SK-N-SH (cell line): ENCODE measurements at regions not wholly inside any gene's neighbourhood (a gene's known extent, or its start where the extent isn't known, plus 50 kb on each side); places are given as distances from the start of the nearest gene placed in this dataset.

Source experiments
- CTCF ChIA-PET: fragments of 300-600, 350-600 bp; formaldehyde crosslinking; extraction: SDS; loops from one replicate; lab custom pipeline; 2021; lab: Yijun Ruan, JAX
- POLR2A ChIA-PET: fragments of 350-600 bp; sonication (Branson Sonifier 250); formaldehyde crosslinking; extraction: SDS; loops from one replicate; lab custom pipeline; 2020; ENCODE audit warnings: antibody characterized with exemption, inconsistent platforms; lab: Yijun Ruan, JAX
- DNase-seq: peaks from one replicate; pipeline ENCODE4 v3.0.0; 2012
- H2AFZ ChIP-seq: fragments of 200-600 bp; sonication (generic); 2 replicates; pipeline ENCODE4 v1.8.1; 2016; ENCODE audit warnings: antibody characterized with exemption, mild to moderate bottlenecking, low read depth
- H3F3A ChIP-seq: fragments of 200-600 bp; sonication (generic); replicated peaks from 2 replicates; pipeline ENCODE3; 2016; ENCODE audit warnings: antibody characterized with exemption, mild to moderate bottlenecking; ENCODE audit not compliant: insufficient read depth
- H3K27ac ChIP-seq, 2 experiments: fragments of 200-500 bp in 1 of 2; fragments of 200-600 bp in 1 of 2; sonication (Bioruptor generic) in 1 of 2; sonication (generic), shearing (Covaris generic) in 1 of 2; 2 replicates each; pipeline versions ENCODE4 v1.5.1 to v1.6.1; 2014 to 2016; ENCODE audit warnings: low read depth in 2 of 2, inconsistent platforms in 1 of 2, low read length in 1 of 2, mild to moderate bottlenecking in 1 of 2, mixed read lengths in 1 of 2
- H3K27me3 ChIP-seq: fragments of 200-600 bp; sonication (generic), shearing (Covaris generic); 2 replicates; pipeline ENCODE4 v1.6.1; 2016; ENCODE audit warnings: mixed run types; ENCODE audit not compliant: insufficient read depth
- H3K36me3 ChIP-seq, 2 experiments: fragments of 200-500 bp in 1 of 2; fragments of 200-600 bp in 1 of 2; sonication (Bioruptor generic) in 1 of 2; sonication (generic) in 1 of 2; replicated peaks in 1 of 2; 2 replicates each; pipeline versions ENCODE3 to v1.5.1; 2014 to 2016; ENCODE audit warnings: low read length in 1 of 2, mild to moderate bottlenecking in 1 of 2; ENCODE audit not compliant: insufficient read depth in 2 of 2, control insufficient read depth in 1 of 2
- H3K4me1 ChIP-seq, 2 experiments: fragments of 200-500 bp in 1 of 2; fragments of 200-600 bp in 1 of 2; sonication (Bioruptor generic) in 1 of 2; sonication (generic), shearing (Covaris generic) in 1 of 2; 2 replicates each; pipeline versions ENCODE4 v1.5.1 to v1.6.1; 2014 to 2016; ENCODE audit warnings: low read depth in 1 of 2, low read length in 1 of 2, mixed run types in 1 of 2; ENCODE audit not compliant: insufficient read depth in 2 of 2, control insufficient read depth in 1 of 2
- H3K4me2 ChIP-seq: fragments of 200-600 bp; sonication (generic), shearing (Covaris generic); 2 replicates; pipeline ENCODE4 v1.6.1; 2017; ENCODE audit warnings: mixed run types
- H3K4me3 ChIP-seq, 2 experiments: fragments of 200-500 bp in 1 of 2; fragments of 200-600 bp in 1 of 2; sonication (Bioruptor generic) in 1 of 2; sonication (generic), shearing (Covaris generic) in 1 of 2; 2 replicates each; pipeline versions ENCODE4 v1.5.1 to v1.8.1; 2014 to 2016; ENCODE audit warnings: low read depth in 2 of 2, inconsistent platforms in 1 of 2, low read length in 1 of 2, mild to moderate bottlenecking in 1 of 2, mixed read lengths in 1 of 2, moderate library complexity in 1 of 2
- H3K79me2 ChIP-seq: fragments of 200-600 bp; sonication (generic); 2 replicates; pipeline ENCODE4 v1.8.1; 2017; ENCODE audit warnings: mild to moderate bottlenecking; ENCODE audit not compliant: insufficient read depth
- H3K9ac ChIP-seq: fragments of 200-600 bp; sonication (generic); 2 replicates; pipeline ENCODE4 v1.6.1; 2017; ENCODE audit warnings: mixed run types
- H3K9me2 ChIP-seq: fragments of 200-600 bp; sonication (generic); 2 replicates; pipeline ENCODE4 v1.6.1; 2017; ENCODE audit warnings: mixed run types
- H3K9me3 ChIP-seq: fragments of 200-600 bp; sonication (generic); 2 replicates; pipeline ENCODE4 v1.6.1; 2017; ENCODE audit warnings: mixed run types, mild to moderate bottlenecking, moderate library complexity
- H4K20me1 ChIP-seq: fragments of 200-600 bp; sonication (generic); 2 replicates; pipeline ENCODE4 v1.6.1; 2017; ENCODE audit warnings: mild to moderate bottlenecking, mixed run types; ENCODE audit not compliant: insufficient read depth
- FOSL2 ChIP-seq: IDR thresholded peaks from 2 replicates; pipeline ENCODE4 v1.4.0; 2012; ENCODE audit warnings: low read depth, mild to moderate bottlenecking, moderate library complexity, borderline replicate concordance
- GABPA ChIP-seq: IDR thresholded peaks from 2 replicates; pipeline ENCODE4 v1.4.0; 2012; ENCODE audit warnings: low read depth, mild to moderate bottlenecking
- MEF2A ChIP-seq: IDR thresholded peaks from 2 replicates; pipeline ENCODE4 v1.4.0; 2012; ENCODE audit warnings: low read depth, borderline replicate concordance
- NFIC ChIP-seq: IDR thresholded peaks from 2 replicates; pipeline ENCODE4 v1.4.0; 2012; ENCODE audit warnings: borderline replicate concordance
- RFX5 ChIP-seq: IDR thresholded peaks from 2 replicates; pipeline ENCODE4 v1.6.1; 2012; ENCODE audit warnings: mild to moderate bottlenecking, improper control_type of control experiment, low read length
- SIN3A ChIP-seq: IDR thresholded peaks from 2 replicates; pipeline ENCODE4 v1.6.1; 2012; ENCODE audit warnings: low read depth, mild to moderate bottlenecking, low read length, moderate library complexity, borderline replicate concordance
- SMC3 ChIP-seq: IDR thresholded peaks from 2 replicates; pipeline ENCODE4 v1.6.1; 2012; ENCODE audit warnings: low read depth, low read length, improper control_type of control experiment
- TCF12 ChIP-seq: IDR thresholded peaks from 2 replicates; pipeline ENCODE4 v1.4.0; 2012
- WGBS: methylation state at CpG from one replicate; pipeline ENCODE4 v1.1.6; 2017; ENCODE audit warnings: low lambda C conversion rate; 5-methylcytosine and 5-hydroxymethylcytosine counted together
- TF ChIP-seq, protein P1 (sequence below): fragments of 200-600 bp; sonication (generic); IDR thresholded peaks from 2 replicates; pipeline ENCODE4 v1.6.1; 2017; ENCODE audit warnings: antibody characterized with exemption, mild to moderate bottlenecking, moderate library complexity
- TF ChIP-seq, protein P2 (sequence below): fragments of 150-350 bp; IDR thresholded peaks from 2 replicates; pipeline ENCODE4 v1.6.1; 2016; ENCODE audit warnings: mild to moderate bottlenecking, low read depth, low read length
- TF ChIP-seq, protein P3 (sequence below): IDR thresholded peaks from 2 replicates; pipeline ENCODE4 v1.6.1; 2012; ENCODE audit warnings: mild to moderate bottlenecking, low read depth, low read length, moderate library complexity
- TF ChIP-seq, protein P4 (sequence below): IDR thresholded peaks from 2 replicates; pipeline ENCODE4 v1.4.0; 2012; ENCODE audit warnings: low read depth

DNA sequence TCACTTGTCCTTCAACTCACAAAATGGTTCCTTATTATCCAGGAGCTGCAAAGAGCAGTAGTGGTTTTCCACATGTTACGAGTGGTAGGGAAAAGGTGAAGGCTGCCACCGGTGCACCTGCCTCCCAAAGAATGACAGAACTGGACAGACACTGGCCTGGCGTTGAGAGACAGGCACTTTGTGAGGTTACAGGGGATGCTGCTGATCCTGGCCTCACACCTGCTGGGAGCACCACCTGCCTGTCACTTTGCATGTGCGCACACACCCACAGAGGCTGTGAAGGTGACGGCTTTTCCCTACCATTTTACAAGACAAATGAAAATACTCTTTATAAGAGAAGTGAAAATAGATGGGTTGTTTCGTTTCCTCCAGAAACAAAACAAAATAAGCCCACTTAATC, 175.3 kb upstream of the B3GAT1 start:
- no peak overlapping the region for H2AFZ ChIP-seq
- TF ChIP-seq SIN3A, result no peak
- TF ChIP-seq TCF12, result no peak
- TF ChIP-seq FOSL2, result no peak
- TF ChIP-seq RFX5, result no peak
- no peak for TF ChIP-seq GABPA
- no peak for TF ChIP-seq SMC3
- TF ChIP-seq, protein P1, sequence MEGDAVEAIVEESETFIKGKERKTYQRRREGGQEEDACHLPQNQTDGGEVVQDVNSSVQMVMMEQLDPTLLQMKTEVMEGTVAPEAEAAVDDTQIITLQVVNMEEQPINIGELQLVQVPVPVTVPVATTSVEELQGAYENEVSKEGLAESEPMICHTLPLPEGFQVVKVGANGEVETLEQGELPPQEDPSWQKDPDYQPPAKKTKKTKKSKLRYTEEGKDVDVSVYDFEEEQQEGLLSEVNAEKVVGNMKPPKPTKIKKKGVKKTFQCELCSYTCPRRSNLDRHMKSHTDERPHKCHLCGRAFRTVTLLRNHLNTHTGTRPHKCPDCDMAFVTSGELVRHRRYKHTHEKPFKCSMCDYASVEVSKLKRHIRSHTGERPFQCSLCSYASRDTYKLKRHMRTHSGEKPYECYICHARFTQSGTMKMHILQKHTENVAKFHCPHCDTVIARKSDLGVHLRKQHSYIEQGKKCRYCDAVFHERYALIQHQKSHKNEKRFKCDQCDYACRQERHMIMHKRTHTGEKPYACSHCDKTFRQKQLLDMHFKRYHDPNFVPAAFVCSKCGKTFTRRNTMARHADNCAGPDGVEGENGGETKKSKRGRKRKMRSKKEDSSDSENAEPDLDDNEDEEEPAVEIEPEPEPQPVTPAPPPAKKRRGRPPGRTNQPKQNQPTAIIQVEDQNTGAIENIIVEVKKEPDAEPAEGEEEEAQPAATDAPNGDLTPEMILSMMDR, result no peak
- TF ChIP-seq, protein P2, sequence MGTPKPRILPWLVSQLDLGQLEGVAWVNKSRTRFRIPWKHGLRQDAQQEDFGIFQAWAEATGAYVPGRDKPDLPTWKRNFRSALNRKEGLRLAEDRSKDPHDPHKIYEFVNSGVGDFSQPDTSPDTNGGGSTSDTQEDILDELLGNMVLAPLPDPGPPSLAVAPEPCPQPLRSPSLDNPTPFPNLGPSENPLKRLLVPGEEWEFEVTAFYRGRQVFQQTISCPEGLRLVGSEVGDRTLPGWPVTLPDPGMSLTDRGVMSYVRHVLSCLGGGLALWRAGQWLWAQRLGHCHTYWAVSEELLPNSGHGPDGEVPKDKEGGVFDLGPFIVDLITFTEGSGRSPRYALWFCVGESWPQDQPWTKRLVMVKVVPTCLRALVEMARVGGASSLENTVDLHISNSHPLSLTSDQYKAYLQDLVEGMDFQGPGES, result no peak
- H3K4me1 ChIP-seq, result peaks cover 0 to 12% of the 10 kb centered on the region in 2 experiments; a peak in 1 of 4 replicates
- H3F3A ChIP-seq, result no peaks in the 10 kb centered on the region
- no peaks in the 10 kb centered on the region for H3K36me3 ChIP-seq
- no peaks in the 10 kb centered on the region for H3K27me3 ChIP-seq
- no peaks in the 10 kb centered on the region for H3K9me3 ChIP-seq
- H3K9ac ChIP-seq, result no peak overlapping the region
- H3K4me3 ChIP-seq, result no peak overlapping the region
- no peak overlapping the region for H3K4me2 ChIP-seq
- POLR2A ChIA-PET, result no interaction called here
- no peaks in the 10 kb centered on the region for H3K79me2 ChIP-seq
- H3K27ac ChIP-seq, result no peak overlapping the region
- no peak for DNase-seq
- H3K9me2 ChIP-seq, result no peaks in the 10 kb centered on the region
- WGBS, result 31% methylated on average over 6 of the region's 6 CpGs
- H4K20me1 ChIP-seq, result no peaks in the 10 kb centered on the region
- CTCF ChIA-PET, result interaction anchor here (0.9 kb wide), 1 partner anchor 11 kb away, joined by 4 read pairs; no protein-coding TSS in a partner anchor

DNA sequence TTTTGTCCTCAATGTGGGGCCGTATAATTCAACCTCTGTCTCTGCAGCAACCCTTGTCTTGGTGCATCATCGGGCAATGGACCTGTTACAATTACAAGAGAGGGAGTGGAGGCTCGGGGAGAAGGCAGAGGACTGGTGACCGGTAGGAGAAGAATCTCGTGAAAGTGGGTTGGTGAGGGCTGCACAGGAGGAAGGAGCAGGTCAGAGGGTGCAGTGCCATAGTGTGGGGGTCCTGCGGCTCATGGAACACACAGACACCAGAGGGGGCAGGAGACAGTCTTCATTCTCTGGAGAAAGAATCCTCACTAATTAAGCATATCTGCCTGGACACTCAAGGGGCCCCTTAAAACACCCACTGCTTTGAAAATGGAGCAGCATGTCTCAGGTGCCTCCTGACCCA, 174.7 kb upstream of the B3GAT1 start:
- ChIA-PET POLR2A (interaction anchor here (0.5 kb wide), 1 partner anchor 49 kb away, joined by 3 read pairs; no protein-coding TSS in a partner anchor), CTCF (no interaction called here)
- H3K79me2 ChIP-seq, result no peaks in the 10 kb centered on the region
- no peaks in the 10 kb centered on the region for H3K9me3 ChIP-seq
- H4K20me1 ChIP-seq, result no peaks in the 10 kb centered on the region
- H3K4me3 ChIP-seq, result no peak overlapping the region
- H3K9ac ChIP-seq, result no peak overlapping the region
- H3K27me3 ChIP-seq, result no peaks in the 10 kb centered on the region
- no peaks in the 10 kb centered on the region for H3K9me2 ChIP-seq
- DNase-seq, result no peak
- H3F3A ChIP-seq, result no peaks in the 10 kb centered on the region
- TF ChIP-seq, protein P3, sequence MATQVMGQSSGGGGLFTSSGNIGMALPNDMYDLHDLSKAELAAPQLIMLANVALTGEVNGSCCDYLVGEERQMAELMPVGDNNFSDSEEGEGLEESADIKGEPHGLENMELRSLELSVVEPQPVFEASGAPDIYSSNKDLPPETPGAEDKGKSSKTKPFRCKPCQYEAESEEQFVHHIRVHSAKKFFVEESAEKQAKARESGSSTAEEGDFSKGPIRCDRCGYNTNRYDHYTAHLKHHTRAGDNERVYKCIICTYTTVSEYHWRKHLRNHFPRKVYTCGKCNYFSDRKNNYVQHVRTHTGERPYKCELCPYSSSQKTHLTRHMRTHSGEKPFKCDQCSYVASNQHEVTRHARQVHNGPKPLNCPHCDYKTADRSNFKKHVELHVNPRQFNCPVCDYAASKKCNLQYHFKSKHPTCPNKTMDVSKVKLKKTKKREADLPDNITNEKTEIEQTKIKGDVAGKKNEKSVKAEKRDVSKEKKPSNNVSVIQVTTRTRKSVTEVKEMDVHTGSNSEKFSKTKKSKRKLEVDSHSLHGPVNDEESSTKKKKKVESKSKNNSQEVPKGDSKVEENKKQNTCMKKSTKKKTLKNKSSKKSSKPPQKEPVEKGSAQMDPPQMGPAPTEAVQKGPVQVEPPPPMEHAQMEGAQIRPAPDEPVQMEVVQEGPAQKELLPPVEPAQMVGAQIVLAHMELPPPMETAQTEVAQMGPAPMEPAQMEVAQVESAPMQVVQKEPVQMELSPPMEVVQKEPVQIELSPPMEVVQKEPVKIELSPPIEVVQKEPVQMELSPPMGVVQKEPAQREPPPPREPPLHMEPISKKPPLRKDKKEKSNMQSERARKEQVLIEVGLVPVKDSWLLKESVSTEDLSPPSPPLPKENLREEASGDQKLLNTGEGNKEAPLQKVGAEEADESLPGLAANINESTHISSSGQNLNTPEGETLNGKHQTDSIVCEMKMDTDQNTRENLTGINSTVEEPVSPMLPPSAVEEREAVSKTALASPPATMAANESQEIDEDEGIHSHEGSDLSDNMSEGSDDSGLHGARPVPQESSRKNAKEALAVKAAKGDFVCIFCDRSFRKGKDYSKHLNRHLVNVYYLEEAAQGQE, result no peak
- TF ChIP-seq, protein P4, sequence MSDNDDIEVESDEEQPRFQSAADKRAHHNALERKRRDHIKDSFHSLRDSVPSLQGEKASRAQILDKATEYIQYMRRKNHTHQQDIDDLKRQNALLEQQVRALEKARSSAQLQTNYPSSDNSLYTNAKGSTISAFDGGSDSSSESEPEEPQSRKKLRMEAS, result no peak
- TF ChIP-seq NFIC, result no peak
- no peak for TF ChIP-seq MEF2A
- TF ChIP-seq, protein P1, result no peak
- no peak overlapping the region for H2AFZ ChIP-seq
- no peak overlapping the region for H3K4me2 ChIP-seq
- peaks cover 0 to 12% of the 10 kb centered on the region in 2 experiments; a peak in 1 of 4 replicates for H3K4me1 ChIP-seq
- H3K36me3 ChIP-seq, result no peaks in the 10 kb centered on the region
- 35% methylated on average over 6 of the region's 6 CpGs for WGBS
- H3K27ac ChIP-seq, result no peak overlapping the region
